Fibroblast of mammary gland (primary cell): ENCODE measurements at regions not wholly inside any gene's neighbourhood (a gene's known extent, or its start where the extent isn't known, plus 50 kb on each side); places are given as distances from the start of the nearest gene placed in this dataset.

ENCODE experiments used
- DNase-seq: peaks from one replicate; pipeline ENCODE4 v3.0.0-alpha.2; 2010; ENCODE audit warnings: low read depth
- H3K4me3 ChIP-seq: 2 replicates; pipeline ENCODE4 v1.5.1; 2011; ENCODE audit warnings: low read depth, mild to moderate bottlenecking, low read length, moderate library complexity; ENCODE audit not compliant: control insufficient read depth
- CTCF ChIP-seq: conservative IDR thresholded peaks from 2 replicates; pipeline ENCODE4 v1.5.1; 2011; ENCODE audit warnings: low read depth, low read length, inconsistent platforms; ENCODE audit not compliant: control insufficient read depth, insufficient read depth

- DNase-seq, result peak; percentile 56
- TF ChIP-seq CTCF, result no peak
- H3K4me3 ChIP-seq, result no peak overlapping the region
These were observed 458.1 kb upstream of the NR2F2 start for GRCh38 chr15:95872366-95872771.

- H3K4me3 ChIP-seq, result no peak overlapping the region
- DNase-seq, result no peak
- no peak for TF ChIP-seq CTCF
These were observed 455.9 kb upstream of the NR2F2 start for GRCh38 chr15:95874637-95875036.

- H3K4me3 ChIP-seq, result no peak overlapping the region
- peak; percentile 74 for DNase-seq
- TF ChIP-seq CTCF, result no peak
These were observed 455.3 kb upstream of the NR2F2 start for GRCh38 chr15:95875121-95875643.

GRCh38 chr15:95880031-95880570 lies 450.4 kb upstream of the NR2F2 start:
- TF ChIP-seq CTCF, result no peak
- no peak overlapping the region for H3K4me3 ChIP-seq
- DNase-seq, result no peak

- TF ChIP-seq CTCF, result no peak
- no peak overlapping the region for H3K4me3 ChIP-seq
- peak; percentile 18 for DNase-seq
These were observed 449.9 kb upstream of the NR2F2 start for GRCh38 chr15:95880630-95881029.

GRCh38 chr15:95883064-95883463 lies 447.4 kb upstream of the NR2F2 start:
- no peak for DNase-seq
- TF ChIP-seq CTCF, result no peak

GRCh38 chr15:95884276-95884675 lies 446.2 kb upstream of the NR2F2 start:
- no peak for TF ChIP-seq CTCF
- DNase-seq, result peak; percentile 70
- H3K4me3 ChIP-seq, result no peak overlapping the region

More at GRCh38 chr15:95883064-95883463, 447.4 kb upstream of the NR2F2 start:
- H3K4me3 ChIP-seq, result no peak overlapping the region
